ENCODE measurements at regions not wholly inside any gene's neighbourhood (a gene's known extent, or its start where the extent isn't known, plus 50 kb on each side); places are given as distances from the start of the nearest gene placed in this dataset.
"Not testable (repeated sequence)": the region's sequence is repeated elsewhere in the genome, so short reads cannot be mapped to it uniquely, and the experiment has no call there.

DNA sequence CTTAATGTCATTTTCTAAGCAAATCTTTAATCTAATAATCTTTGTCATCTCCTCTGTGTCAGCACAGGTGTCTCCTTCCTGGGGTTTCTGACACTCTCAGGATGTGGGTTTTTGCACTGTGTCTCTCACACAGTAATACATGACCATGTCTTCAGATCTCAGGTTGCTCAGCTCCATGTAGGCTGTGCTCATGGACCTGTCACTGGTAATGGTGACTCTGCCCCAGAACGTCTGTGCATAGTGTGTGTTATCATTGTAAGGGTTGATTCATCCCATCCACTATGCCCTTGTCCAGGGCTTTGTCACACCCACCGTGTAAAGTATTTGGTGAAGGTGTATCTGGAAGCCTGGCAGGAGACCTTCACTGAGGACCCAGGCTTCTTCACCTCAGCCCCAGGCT, 506.1 kb downstream of the TP53TG3F start:
- not testable (repeated sequence) for TF ChIP-seq ZNF274 (IDR thresholded peaks at IDR 0.05; ENCODE audit: low read depth, low read length); YY1 (IDR thresholded peaks at IDR 0.05; ENCODE audit: insufficient read depth, insufficient read length); SUZ12 (IDR thresholded peaks at IDR 0.05; ENCODE audit: extremely low read depth, insufficient read depth, insufficient read length)

Data from NT2/D1 (cell line).